K562 (cell line): ENCODE measurements at regions not wholly inside any gene's neighbourhood (a gene's known extent, or its start where the extent isn't known, plus 50 kb on each side); places are given as distances from the start of the nearest gene placed in this dataset.

Experiments
- ATF1 ChIP-seq, 2 experiments: fragments of 450-650 bp in 1 of 2; IDR thresholded peaks; 2 replicates each; pipeline ENCODE4 v1.6.1; 2016; ENCODE audit warnings: missing compliant biosample characterization in 1 of 2, missing genetic modification characterization in 1 of 2
- CBX5 ChIP-seq: IDR thresholded peaks from 2 replicates; pipeline ENCODE4 v1.6.1; 2014; ENCODE audit warnings: low read depth, borderline replicate concordance
- CTBP1 ChIP-seq: fragments of 450-650 bp; IDR thresholded peaks from 2 replicates; pipeline ENCODE4 v1.6.1; 2016; ENCODE audit warnings: borderline replicate concordance
- EHMT2 ChIP-seq: fragments of 450-650 bp; IDR thresholded peaks from 2 replicates; pipeline ENCODE4 v1.6.1; 2018; ENCODE audit warnings: antibody characterized with exemption
- GABPA ChIP-seq: fragments of 200-800 bp; sonication (Bioruptor generic); conservative IDR thresholded peaks from 2 replicates; pipeline ENCODE4 v1.6.1; 2016; ENCODE audit warnings: low read depth, missing genetic modification characterization, missing compliant biosample characterization
- MXI1 ChIP-seq: IDR thresholded peaks from 2 replicates; pipeline ENCODE4 v1.6.1; 2011; ENCODE audit warnings: low read depth, mild to moderate bottlenecking, improper control_type of control experiment, low read length
- NFE2L1 ChIP-seq: fragments of 450-650 bp; IDR thresholded peaks from 2 replicates; pipeline ENCODE4 v1.6.1; 2016; ENCODE audit warnings: missing genetic modification characterization, low read depth, mild to moderate bottlenecking, missing compliant biosample characterization, moderate library complexity, borderline replicate concordance
- NR4A1 ChIP-seq, 2 experiments: fragments of 250-450 bp in 1 of 2; fragments of 450-650 bp in 1 of 2; sonication (Bioruptor Pico) in 1 of 2; IDR thresholded peaks; 2 replicates each; pipeline versions ENCODE4 v1.4.0 to v1.6.1; 2016 to 2020; ENCODE audit warnings: mild to moderate bottlenecking in 2 of 2, missing compliant biosample characterization in 1 of 2, missing genetic modification characterization in 1 of 2, moderate library complexity in 1 of 2
- SAFB2 ChIP-seq: fragments of 200-400 bp; formaldehyde crosslinking; IDR thresholded peaks from 2 replicates; pipeline ENCODE4 v1.6.1; 2018; ENCODE audit warnings: borderline replicate concordance, low read length, low read depth, moderate library complexity; ENCODE audit not compliant: severe bottlenecking
- SLC30A9 ChIP-seq: fragments of 250-450 bp; sonication (Bioruptor Pico); IDR thresholded peaks from 2 replicates; pipeline ENCODE4 v1.8.0; 2022; ENCODE audit warnings: mild to moderate bottlenecking, moderate library complexity
- SMARCE1 ChIP-seq: fragments of 450-650 bp; IDR thresholded peaks from 2 replicates; pipeline ENCODE4 v1.7.1; 2016; ENCODE audit warnings: mild to moderate bottlenecking
- SPI1 ChIP-seq: IDR thresholded peaks from 2 replicates; pipeline ENCODE4 v1.6.1; 2011; ENCODE audit warnings: low read depth, low read length, control low read depth, borderline replicate concordance
- TCF7 ChIP-seq: sonication (generic); IDR thresholded peaks from 2 replicates; pipeline ENCODE4 v1.6.1; 2016; ENCODE audit warnings: antibody characterized with exemption, borderline replicate concordance
- TEAD4 ChIP-seq, 2 experiments: sonication (generic) in 1 of 2; formaldehyde crosslinking in 1 of 2; IDR thresholded peaks; 2 replicates each; pipeline versions ENCODE4 v1.6.1 to v1.8.0; 2012 to 2022; ENCODE audit warnings: borderline replicate concordance in 1 of 2, inconsistent platforms in 1 of 2, low read length in 1 of 2, mild to moderate bottlenecking in 1 of 2, missing genetic modification reagents in 1 of 2
- ZNF174 ChIP-seq: fragments of 250-450 bp; sonication (Bioruptor Pico); IDR thresholded peaks from 2 replicates; pipeline ENCODE4 v1.4.0; 2020; ENCODE audit warnings: mild to moderate bottlenecking
- ZNF311 ChIP-seq: fragments of 250-450 bp; sonication (Bioruptor Pico); IDR thresholded peaks from 2 replicates; pipeline ENCODE4 v1.4.0; 2020; ENCODE audit warnings: mild to moderate bottlenecking, moderate library complexity
- ZNF347 ChIP-seq: fragments of 450-650 bp; formaldehyde crosslinking; IDR thresholded peaks from 2 replicates; pipeline ENCODE4 v1.4.0; 2020; ENCODE audit warnings: low read depth, mild to moderate bottlenecking, moderate library complexity
- ZNF561 ChIP-seq: fragments of 450-650 bp; formaldehyde crosslinking; conservative IDR thresholded peaks from 2 replicates; pipeline ENCODE4 v1.4.0; 2020; ENCODE audit warnings: mild to moderate bottlenecking, moderate library complexity
- TF ChIP-seq, protein P1 (sequence below): sonication (generic); formaldehyde crosslinking; IDR thresholded peaks from 2 replicates; pipeline ENCODE4 v1.8.0; 2023; ENCODE audit warnings: mild to moderate bottlenecking, missing genetic modification reagents
- TF ChIP-seq, protein P2 (sequence below): sonication (generic); formaldehyde crosslinking; IDR thresholded peaks from 2 replicates; pipeline ENCODE4 v1.9.0; 2022; ENCODE audit warnings: mild to moderate bottlenecking, missing genetic modification reagents
- TF ChIP-seq, protein P3 (sequence below): fragments of 250-450 bp; sonication (Bioruptor Pico); IDR thresholded peaks from 2 replicates; pipeline ENCODE4 v1.5.0; 2021; ENCODE audit warnings: mild to moderate bottlenecking, borderline replicate concordance

DNA sequence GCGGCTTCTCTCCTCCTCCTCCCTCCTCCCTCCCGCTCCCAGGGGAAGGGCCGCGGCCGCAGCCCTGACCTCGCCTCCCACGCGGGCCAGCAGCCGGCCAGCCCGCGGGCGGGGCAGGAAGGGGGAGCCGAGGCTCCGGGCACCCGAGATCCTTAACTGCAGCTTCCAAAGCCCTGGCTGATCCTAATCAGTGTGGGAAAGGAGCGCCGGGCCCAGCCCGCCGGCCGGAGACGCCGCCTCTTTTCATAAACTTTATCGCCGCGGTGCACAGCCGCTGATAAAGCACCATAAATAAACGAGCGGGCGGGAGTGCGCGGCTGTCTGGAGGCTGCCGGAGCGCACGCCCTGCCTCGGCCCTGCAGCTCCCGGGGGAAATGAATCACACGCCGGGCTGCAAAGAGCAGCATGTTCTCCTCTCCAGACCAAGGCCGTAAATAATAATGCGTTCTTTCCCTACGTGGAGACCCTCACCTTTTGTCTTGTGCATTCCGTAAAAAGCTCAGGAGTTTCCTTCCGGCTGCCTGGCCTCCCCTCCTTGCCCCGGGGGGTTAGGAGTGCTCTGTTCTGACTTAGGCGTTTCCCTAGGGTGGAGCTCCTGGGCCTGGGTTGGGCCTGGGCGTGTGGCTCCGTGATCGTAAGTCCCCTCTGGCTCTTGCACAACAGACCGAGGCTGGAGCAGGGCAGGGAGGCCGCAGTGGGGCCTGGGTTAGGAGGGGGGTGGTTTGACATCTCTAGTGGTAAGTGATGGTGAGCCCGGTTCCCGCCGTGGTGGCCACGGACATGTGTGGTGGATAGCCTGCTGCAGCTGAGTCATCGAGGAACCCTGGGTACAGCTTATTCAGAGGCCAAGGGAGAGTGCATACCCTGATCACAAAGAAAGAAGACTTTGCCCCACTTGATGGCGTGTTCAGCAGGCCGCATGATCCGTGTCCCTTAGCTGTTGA lies 132.6 kb upstream of the HES1 start (continued):
- TF ChIP-seq SLC30A9 (CRISPR knock-in tag) (no peak), ZNF347 (CRISPR knock-in tag) (no peak), NR4A1 (CRISPR knock-in tag; IDR thresholded peaks at IDR 0.05) (no peak), NR4A1 (tag; IDR thresholded peaks at IDR 0.05) (peak; percentile 30; the same call in 1 of the 2 replicates), SAFB2 (no peak), SMARCE1 (peak; percentile 85), ATF1 (CRISPR knock-in tag; IDR thresholded peaks at IDR 0.05) (no peak), ATF1 (tag; IDR thresholded peaks at IDR 0.05) (peak; percentile 79), MXI1 (no peak), SPI1 (no peak), CBX5 (no peak), ZNF174 (CRISPR knock-in tag) (no peak), TEAD4 (IDR thresholded peaks at IDR 0.05; ENCODE audit: low read length) (peak; percentile 81), TEAD4 (CRISPR knock-in tag; IDR thresholded peaks at IDR 0.05; ENCODE audit: borderline replicate concordance) (no peak), EHMT2 (no peak), ZNF561 (CRISPR knock-in tag) (no peak), ZNF311 (CRISPR knock-in tag) (0 out of 2 replicates have a peak, but pooled peaks have one; percentile 19), CTBP1 (peak; percentile 95), TCF7 (no peak), NFE2L1 (no peak), GABPA (tag) (peak; percentile 57)
- TF ChIP-seq, protein P1, sequence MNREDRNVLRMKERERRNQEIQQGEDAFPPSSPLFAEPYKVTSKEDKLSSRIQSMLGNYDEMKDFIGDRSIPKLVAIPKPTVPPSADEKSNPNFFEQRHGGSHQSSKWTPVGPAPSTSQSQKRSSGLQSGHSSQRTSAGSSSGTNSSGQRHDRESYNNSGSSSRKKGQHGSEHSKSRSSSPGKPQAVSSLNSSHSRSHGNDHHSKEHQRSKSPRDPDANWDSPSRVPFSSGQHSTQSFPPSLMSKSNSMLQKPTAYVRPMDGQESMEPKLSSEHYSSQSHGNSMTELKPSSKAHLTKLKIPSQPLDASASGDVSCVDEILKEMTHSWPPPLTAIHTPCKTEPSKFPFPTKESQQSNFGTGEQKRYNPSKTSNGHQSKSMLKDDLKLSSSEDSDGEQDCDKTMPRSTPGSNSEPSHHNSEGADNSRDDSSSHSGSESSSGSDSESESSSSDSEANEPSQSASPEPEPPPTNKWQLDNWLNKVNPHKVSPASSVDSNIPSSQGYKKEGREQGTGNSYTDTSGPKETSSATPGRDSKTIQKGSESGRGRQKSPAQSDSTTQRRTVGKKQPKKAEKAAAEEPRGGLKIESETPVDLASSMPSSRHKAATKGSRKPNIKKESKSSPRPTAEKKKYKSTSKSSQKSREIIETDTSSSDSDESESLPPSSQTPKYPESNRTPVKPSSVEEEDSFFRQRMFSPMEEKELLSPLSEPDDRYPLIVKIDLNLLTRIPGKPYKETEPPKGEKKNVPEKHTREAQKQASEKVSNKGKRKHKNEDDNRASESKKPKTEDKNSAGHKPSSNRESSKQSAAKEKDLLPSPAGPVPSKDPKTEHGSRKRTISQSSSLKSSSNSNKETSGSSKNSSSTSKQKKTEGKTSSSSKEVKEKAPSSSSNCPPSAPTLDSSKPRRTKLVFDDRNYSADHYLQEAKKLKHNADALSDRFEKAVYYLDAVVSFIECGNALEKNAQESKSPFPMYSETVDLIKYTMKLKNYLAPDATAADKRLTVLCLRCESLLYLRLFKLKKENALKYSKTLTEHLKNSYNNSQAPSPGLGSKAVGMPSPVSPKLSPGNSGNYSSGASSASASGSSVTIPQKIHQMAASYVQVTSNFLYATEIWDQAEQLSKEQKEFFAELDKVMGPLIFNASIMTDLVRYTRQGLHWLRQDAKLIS (CRISPR knock-in tag), result no peak
- TF ChIP-seq, protein P2, sequence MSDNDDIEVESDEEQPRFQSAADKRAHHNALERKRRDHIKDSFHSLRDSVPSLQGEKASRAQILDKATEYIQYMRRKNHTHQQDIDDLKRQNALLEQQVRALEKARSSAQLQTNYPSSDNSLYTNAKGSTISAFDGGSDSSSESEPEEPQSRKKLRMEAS (CRISPR knock-in tag), result peak; percentile 67
- TF ChIP-seq, protein P3, sequence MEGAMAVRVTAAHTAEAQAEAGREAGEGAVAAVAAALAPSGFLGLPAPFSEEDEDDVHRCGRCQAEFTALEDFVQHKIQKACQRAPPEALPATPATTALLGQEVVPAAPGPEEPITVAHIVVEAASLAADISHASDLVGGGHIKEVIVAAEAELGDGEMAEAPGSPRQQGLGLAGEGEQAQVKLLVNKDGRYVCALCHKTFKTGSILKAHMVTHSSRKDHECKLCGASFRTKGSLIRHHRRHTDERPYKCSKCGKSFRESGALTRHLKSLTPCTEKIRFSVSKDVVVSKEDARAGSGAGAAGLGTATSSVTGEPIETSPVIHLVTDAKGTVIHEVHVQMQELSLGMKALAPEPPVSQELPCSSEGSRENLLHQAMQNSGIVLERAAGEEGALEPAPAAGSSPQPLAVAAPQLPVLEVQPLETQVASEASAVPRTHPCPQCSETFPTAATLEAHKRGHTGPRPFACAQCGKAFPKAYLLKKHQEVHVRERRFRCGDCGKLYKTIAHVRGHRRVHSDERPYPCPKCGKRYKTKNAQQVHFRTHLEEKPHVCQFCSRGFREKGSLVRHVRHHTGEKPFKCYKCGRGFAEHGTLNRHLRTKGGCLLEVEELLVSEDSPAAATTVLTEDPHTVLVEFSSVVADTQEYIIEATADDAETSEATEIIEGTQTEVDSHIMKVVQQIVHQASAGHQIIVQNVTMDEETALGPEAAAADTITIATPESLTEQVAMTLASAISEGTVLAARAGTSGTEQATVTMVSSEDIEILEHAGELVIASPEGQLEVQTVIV (CRISPR knock-in tag), result no peak
